Activated CD4-positive, alpha-beta T cell treated with anti-CD3 and anti-CD28 coated beads for 4 hours (primary cell): ENCODE measurements at regions not wholly inside any gene's neighbourhood (a gene's known extent, or its start where the extent isn't known, plus 50 kb on each side); places are given as distances from the start of the nearest gene placed in this dataset.
"Not testable (repeated sequence)": the region's sequence is repeated elsewhere in the genome, so short reads cannot be mapped to it uniquely, and the experiment has no call there.

Experiments
- DNase-seq, 2 donors: peaks; one replicate each; pipeline ENCODE4 v3.0.0-alpha.2; 2020

DNA sequence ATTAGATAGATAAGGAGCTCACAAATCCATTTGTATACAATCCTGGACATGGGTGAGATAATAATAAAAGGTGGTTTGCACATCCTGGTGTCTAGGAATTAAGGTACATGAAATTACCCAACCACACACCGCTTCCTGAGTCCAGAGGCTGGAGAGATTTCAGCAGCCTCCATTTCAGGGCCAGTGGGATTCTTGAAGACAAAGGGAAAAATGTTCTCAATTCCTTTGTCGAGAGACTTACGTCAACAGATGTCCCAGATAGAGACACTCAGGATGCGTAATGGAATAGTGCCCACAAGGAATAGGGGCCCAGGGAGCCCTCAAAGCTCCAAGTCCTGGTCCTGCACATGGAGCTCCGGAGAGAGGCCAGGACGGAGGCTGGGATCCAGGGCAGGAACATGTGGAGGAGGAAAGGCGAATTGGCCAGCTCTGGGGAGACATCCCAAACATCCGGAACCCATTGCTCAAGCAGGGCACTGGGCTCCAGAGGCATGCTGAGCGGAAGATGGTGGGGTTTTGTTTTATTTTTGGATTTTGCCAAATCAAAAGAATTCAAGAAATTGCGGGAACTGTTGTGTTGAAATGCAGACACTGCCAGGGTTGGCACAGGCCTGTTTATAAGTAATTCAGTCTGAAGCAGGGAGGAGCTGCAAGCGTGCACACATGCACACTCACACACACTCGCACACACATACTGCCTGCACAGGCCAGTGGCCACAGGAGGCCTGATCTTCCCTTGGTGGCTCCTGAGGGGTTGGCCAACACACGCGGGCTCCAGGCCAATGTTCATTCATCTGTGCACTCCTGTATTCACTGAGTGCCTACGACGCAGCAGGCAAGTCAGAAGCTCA is 97.2 kb downstream of the NOG start:
- DNase-seq: no peak

DNA sequence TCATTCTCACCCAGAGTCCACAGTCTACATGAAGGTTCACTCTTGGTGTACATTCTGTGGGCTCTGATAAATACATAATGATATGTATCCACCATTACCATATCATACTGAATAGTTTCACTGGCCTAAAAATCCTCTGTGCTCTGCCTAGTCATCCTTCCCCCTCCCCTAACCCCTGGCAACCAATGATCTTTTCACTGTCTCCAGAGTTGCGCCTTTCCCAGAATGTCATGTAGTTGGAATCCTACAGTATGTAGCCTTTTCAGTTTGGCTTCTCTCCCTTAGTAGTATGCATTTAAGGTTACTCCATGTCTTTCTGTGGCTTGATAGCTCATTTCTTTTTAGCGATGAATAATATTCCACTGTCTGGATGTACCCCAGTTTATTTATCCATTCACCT is 101.3 kb downstream of the NOG start:
- no peak for DNase-seq

DNA sequence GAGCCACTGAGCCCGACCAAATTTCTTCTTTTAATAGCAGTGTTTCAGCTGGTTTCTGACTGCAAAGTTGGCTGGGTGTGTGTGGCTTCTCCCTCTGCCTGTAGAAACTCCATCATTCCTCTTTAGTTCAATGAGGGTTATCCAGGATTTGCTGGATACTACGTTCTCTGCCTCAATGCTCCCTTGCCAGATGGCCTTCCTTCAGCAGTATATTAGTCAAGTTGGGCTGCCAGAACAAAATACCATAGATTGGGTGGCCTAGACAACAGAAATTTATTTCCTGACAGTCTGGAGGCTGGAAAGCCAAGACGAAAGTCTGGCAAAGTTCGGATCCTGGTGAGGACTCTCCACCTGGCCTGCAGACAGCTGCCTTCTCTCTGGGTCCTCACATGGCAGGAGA is 103.7 kb downstream of the NOG start:
- DNase-seq: no peak

DNA sequence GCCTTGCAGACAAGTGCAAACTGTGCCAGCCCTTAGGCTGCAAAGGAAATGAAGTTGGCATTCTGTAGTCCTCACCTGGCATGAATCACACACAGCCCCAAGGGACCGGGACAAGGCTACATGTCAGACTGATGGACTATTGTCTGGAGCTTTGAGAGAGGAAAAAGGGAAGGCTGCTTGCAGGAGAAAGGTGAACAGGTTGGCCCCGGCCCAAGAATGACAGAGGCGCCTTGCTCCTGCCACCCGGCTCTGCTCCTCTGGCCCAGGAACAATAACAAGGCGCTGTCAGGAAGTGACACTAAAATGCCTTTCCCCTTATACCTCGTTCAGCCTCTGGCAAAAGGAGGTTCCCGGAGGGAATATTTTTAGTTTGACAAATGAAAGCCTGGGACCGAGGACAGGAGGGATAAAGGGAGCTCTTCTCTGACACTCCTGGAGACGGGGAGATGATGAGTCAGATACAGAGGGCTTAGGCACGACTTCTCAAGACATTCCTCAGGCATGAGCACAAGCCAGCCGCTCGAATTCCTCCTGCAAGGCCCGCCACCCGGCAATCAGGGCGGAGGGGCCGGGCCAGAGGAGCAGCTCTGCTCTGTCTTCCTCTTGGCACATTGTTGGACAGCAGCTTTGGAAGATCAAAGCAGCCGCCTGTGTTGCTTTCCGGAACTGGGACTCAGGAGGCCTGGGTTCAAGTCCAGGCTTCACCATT is 105.8 kb downstream of the NOG start:
- DNase-seq: no peak

DNA sequence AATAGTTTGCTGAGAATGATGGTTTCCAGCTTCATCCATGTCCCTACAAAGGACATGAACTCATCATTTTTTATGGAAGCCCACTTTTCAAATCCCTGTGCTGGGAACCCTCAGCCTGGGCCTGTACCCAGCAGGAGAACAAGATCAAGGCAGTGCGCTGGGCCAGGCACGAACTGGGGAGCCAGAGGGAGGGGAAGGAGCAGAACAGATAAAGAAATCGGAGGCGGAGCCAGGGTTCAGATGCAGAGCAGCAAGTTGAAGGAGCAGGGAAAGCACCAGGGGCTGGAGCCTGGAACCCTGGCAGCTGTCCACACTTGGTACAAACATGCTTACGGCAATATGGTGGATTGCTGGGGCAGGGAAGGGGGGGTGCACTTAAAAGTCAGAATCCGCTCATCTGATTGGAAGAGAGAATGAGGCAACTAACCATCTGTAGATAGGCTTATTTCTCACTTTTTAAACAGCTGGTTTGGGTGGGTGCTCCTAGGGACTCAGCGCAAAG is 107.5 kb downstream of the NOG start:
- DNase-seq: no peak

DNA sequence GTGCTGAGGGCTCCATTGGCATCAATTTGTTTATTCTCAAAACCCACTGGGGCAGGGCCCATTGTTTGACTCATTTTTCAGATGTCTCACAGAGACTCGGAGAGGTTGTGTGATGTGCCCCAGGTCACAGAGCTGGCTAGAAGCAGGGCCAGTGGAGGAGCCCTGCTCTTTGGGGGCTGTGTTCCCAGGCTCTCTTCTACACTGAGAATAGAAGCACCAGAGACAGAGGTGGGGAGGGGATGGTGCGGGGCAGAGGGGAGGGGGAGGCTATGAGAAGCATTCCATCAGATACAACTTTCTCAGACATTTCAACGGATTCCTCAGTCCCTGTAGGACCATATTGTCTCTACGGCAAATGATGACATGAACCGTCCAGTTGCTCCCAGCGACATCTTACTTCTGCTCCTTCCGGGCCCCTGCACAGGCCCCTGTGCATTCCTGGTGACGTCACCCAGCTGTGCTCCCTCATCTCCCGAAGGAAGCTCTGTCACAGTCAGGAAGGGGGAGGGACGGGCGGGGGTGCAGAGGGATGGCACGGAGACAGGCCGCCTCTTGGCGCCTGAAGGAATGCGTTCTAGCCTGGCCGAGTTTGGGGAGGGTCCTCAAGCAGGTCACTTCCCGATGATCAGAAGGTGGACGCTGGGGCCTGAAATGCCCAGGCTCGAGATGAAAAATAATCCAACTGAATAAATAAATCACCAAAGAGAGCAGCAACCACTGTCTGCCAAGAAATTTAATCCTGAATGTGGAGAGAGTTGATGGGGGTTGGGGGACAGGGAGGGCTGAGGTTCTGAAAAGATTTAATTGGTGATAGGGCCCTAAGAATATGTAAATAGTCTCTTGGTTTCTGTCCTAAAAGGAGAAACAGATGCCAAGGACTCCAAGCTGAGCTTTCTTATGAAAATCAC is 114.1 kb downstream of the NOG start:
- DNase-seq: no peak

DNA sequence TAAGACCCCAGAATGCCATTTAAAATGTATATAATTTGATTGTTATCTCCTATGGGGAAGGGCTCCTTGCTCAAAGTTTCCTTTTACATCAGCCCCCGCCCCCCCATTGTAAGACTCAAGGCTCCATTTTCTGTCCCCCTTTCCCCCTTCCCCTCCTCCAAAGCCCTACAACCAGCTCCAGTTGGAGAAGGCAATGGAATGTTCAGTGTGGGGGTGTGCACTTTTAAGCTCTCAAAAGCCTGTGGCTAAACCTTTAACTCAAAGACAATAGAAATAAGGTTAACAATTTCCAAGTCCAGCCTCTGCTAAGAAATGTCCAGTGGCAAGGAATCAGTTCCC is 114.7 kb downstream of the NOG start:
- DNase-seq: no peak

DNA sequence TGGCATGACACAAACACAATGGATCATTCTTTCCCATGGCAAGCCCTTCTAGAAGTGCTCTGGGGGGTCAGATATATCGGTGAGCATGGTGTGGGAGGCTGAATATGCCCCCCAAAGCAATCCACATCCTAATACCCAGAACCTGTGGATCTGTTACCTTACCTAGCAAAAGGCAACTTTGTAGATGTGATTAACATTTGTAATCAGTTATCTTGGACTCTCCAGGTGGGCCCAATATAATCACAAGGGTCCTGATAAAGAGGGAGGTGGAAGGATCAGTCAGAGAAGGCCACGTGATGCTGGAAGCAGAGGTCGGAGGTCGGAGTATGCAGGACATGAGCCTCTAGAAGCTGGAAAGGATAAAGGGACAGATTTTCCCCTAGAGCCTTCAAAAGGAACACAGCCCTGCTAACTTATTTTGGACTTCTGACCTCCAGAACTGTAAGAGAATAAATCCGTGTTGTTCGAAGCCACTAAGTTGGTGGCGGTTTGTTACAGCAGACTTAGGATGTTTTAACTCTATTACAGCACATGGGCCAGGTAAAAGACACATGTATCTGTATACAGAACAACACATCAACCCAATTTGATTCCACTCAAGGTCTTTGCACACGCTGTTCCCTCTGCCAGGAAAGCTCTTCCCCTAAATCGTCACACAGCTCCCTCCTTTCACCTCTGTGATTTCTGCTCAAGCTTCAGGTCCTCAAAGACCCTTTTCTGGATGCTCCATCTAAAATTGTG is 115.3 kb downstream of the NOG start:
- no peak for DNase-seq

DNA sequence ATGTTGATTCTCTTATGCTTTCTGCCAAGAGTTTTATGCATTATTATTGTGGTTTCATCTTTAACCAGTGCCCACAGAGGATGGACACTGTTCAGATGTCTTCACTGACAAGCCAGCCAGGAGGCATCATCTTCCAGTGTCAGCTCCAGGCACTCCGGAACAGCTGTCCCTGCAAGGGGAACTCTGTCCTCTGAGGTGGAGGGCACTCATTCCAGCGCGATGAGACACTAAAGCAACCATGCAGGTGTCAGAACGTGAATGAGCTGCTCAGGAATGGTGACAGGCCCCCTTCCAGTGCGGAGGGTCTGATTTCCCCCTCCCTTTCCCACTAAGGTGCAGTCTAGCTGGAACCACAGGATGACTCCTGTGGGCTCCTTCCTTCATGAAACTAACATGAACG is 117.5 kb downstream of the NOG start:
- no peak for DNase-seq

DNA sequence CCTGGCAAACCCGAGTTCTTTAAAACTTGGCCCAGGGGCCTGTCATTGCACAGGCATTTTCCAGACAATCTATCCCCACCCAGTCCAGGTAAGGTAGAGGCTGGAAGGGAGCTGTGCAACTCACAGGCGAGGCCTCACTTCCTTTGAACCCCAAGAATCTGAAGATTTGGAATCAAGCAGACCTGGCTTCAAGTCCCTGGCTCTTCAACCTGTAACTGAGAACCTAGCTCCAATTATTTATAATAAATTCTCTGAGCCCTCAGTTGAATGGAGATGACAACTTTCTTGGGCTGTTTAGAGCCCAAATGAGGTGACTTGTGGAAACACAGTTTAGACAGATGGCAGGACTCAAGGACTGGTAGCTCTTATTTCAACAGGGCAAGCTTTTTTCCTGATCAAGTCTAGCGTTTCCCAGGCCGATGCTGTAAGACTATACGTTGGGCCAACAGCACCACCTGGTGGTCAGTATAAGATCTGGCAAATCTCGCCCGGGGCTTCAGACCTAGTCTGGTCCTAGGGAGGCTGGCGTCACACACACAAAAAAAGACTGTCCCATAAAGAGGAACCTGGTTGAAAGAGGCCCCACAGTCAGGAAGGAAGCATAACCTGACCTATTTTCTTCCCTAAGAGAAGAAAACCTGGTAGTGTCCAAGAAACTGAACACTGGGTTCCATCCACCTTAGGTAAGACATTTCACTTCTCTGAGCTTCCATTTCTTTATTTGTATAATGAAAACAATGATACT is 117.9 kb downstream of the C17orf67 start:
- peak; percentile 71 to 77 for DNase-seq

DNA sequence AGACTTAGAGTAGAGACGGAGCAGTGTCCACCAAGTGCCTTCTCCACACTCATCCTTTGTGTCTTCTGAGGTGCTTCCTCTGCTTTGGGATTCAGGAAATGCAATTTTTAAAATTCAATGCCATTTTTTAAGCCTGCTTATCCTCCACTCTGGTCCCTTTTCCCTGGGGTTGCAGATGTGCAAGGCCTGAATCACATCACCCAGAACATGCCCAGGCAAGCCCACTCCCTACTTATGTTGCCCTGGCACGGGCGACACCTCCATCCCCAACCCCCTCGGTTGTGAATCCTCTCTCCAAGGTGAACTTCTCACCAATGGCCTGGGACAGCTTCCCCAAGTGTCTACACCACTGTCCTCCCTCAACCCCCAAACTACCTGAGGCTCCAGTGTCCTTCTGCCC is 116.2 kb downstream of the C17orf67 start:
- DNase-seq: no peak

DNA sequence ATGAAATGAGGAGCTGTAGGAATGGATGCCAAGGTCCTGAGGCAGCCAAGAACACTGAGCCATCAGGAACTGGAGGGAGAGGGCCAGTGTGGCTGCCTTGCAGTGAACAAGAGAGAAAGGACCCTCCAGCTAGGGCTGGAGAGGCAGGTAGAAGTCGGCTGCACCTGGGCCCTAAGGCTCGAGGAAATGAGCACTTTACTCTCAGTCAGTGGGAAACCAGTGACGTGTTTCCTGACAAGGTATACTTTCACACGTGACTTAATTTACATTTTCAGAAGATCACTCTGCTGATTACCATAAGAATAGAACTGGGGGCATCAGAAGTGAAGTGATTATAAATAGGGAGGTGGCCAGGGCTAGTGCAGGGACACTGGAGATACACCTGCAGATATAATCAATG is 115.2 kb downstream of the C17orf67 start:
- DNase-seq: no peak

DNA sequence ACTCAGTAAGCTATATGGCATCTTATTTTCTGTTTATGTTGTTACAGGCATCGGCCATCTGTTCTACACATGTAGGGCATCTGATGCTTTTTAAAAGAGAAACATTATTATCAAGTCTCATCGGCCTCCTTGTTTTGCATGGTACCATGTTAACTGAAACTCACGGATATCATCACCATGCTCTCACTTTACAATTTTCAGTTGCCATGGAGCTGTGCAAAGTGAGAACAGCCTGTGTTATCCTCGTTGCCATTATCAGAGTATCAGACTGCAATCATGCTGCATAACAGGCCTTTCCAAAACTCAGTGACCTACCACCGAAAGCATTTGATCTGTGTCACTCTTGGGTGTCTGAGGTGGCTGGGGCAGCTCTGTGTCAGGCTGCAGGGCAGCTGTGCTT is 110.3 kb downstream of the C17orf67 start:
- DNase-seq: no peak

DNA sequence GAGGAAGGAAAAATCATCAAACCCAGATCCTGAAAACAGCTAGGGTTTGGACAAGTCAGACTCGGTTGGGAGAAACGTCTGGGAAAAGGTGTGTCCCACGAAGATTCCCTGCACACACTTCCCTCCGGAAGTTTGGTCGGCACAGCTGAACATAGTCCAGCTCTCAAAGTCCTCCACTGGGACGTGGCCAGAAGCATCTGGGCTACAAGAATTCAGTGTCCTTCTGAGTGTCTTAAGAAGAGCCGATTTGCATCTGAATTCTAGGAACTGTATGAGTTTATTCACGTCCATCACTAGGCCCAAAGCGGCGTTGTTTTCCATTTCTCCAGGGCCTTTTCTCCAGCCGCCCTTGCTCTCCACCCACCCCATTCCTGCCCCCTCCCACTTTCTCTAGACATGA is 109.1 kb downstream of the C17orf67 start:
- DNase-seq: no peak

DNA sequence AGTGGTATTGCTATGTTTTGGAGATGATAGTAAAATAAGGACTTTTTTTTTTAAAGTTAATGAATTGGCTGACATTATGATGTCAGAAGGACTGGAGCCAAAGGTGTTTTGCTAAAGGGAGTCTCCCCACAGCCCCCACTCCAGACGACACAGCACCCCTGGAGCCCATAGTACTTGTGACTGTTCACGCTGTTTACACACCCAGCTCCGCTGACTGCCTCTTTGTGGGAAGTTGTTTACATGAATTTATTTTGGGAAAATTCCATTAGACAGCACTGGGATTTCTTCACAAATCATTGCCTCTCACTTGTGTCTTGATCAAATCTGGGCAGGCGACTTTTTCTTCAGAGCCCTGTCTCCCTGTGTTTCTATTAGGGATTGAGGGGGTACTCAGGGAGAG is 108.6 kb downstream of the C17orf67 start:
- no peak for DNase-seq

DNA sequence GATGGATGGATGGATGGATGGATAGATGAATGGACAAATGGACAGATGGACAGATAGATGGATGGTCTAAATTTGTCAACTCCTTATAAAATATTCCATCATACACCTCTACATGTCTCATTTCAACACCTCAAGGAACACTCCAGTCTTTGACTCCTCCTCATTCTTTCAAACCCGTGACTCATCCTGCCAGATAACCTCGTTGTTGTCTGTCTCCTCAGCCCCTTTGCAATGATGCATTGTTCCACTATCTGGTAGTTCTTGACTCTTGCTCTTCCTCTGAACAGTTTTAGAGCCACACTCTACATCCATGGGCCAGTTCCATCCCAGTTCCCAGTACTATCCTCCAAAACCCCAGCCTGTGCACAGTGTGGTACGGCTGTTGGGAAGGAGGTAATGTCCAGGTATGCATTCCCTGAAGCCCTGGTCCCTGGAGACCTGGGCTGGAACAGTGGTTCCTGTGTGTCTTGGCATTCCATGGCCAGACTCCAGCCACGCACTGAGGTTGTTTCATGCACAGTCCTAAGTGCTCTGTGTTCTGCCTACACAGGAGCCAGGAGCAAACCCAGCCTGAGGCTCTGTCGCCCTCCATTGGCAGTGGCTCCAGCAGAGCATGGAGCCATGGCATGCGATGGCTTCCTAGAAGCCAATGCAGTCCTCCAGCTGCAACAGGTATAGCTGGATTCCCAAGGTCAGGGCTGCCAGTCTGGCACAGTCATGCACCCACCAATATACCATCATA is 105.7 kb downstream of the C17orf67 start:
- no peak for DNase-seq

DNA sequence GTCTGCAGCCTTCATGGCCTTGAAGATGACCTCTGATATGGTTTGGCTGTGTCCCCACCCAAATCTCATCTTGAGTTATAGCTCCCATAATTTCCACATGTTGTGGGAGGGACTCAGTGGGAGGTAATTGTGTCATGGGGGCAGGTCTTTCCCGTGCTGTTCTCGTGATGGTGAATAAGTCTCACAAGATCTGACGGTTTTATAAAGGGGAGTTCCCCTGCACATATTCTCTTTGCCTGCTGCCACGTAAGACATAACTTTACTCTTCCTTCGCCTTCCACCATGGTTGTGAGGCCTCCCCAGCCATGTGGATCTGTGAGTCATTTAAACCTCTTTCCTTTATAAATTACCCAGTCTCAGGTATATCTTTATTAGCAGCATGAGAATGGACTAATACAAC is 102.6 kb downstream of the C17orf67 start:
- not testable (repeated sequence) for DNase-seq

DNA sequence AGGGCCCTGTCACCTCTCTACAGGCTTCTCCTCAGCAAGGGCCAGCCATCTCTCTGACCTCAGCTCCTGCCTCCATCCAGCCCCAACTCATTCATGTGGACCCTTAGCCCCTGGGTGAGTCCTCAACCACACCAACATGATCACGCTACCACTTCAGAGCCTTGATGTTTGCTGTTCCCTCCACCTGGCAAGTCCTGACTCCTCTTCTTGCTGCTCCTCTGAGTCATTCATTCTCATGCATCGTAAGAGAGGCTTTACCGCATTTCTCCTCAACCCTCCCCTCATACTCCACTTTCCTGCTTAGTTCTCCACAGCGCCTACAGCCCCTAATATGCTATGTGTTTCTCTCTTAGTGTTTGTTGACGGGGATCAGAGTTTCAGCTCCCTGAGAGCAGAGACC is 99.9 kb downstream of the C17orf67 start:
- DNase-seq: no peak

DNA sequence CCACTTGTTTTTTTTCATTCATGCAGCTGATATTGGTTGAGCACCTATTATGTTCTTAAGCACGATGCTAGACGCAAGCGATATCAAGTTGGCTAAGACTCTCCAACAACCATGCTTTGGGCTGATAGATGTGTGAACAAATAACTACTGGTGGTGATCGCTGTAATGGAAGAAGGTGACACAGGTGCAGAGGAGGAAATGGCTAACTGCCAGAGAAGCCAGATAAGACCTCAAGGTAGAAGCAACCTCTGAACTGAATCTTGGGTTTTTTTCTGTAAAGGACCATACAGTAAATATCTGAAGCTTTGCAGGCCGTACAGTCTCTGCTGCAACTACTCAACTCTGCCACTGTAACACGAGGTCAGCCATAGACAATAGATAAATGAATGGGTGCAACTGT is 97.9 kb downstream of the C17orf67 start:
- DNase-seq: no peak

DNA sequence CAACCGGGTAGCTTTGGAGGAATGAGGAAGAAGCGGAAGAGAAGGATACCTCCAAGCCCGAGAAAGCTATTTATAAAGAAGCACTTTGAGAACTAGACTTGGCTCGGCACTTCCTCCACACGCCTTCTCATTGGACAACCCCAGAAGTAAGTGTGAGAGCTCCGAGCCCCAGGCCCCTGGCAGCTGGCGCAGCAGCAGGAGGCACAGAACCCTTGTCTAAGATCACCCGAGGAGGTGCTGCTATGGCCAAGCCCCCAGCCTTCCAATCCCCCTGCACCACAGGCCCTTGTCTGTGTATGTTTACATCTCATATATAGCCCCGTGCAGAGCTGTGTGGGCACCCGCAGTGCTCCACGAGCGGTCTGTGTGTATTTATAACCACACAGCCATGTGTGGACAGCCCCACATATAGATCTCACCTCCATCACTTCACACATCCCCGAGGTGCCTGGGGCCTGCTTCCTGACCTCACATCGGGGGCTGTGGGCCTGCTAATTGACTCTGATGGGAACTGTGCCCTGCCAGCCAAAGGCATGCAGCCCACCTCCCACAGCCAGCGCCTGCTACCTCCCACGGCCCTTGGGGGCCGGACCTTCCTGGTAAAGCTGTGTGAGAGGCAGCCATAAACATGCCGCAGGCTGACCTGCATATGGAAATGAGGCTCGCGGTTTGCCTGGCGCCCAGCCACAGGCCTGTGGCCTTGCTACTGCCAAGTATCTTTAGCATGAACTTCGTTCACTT is 96.1 kb downstream of the C17orf67 start:
- no peak for DNase-seq
